Thyroid gland (tissue), 4 donors: ENCODE measurements at regions not wholly inside any gene's neighbourhood (a gene's known extent, or its start where the extent isn't known, plus 50 kb on each side); places are given as distances from the start of the nearest gene placed in this dataset.

ENCODE experiments used
- DNase-seq, 2 donors: peaks; one replicate each; pipeline ENCODE4 v3.0.0-alpha.2; 2019
- H3K27ac ChIP-seq, 3 donors: fragments of 200-600 bp; sonication (generic); 1 replicate in 2 of 3; 2 replicates in 1 of 3; pipeline ENCODE4 v1.5.1; 2016 to 2019; ENCODE audit warnings: mild to moderate bottlenecking in 1 of 3, moderate library complexity in 1 of 3
- H3K27me3 ChIP-seq: fragments of 200-600 bp; sonication (generic); one replicate; pipeline ENCODE4 v1.5.1; 2019
- H3K36me3 ChIP-seq, 2 donors: fragments of 200-600 bp; sonication (generic); one replicate each; pipeline ENCODE4 v1.5.1; 2016 to 2019
- H3K4me1 ChIP-seq, 2 donors: fragments of 200-600 bp; sonication (generic); one replicate each; pipeline ENCODE4 v1.5.1; 2017 to 2019
- H3K4me3 ChIP-seq, 3 donors: fragments of 200-600 bp; sonication (generic); replicated peaks in 1 of 3; 1 replicate in 2 of 3; 2 replicates in 1 of 3; pipeline ENCODE4 v1.5.1; 2016; ENCODE audit warnings: mild to moderate bottlenecking in 1 of 3
- H3K9me3 ChIP-seq: fragments of 200-600 bp; sonication (generic); one replicate; pipeline ENCODE4 v1.5.1; 2017
- POLR2A ChIP-seq, 2 donors: fragments of 450-650 bp; IDR thresholded peaks; one replicate each; pipeline ENCODE4 v1.6.1; 2017; ENCODE audit warnings: antibody characterized with exemption in 2 of 2, mild to moderate bottlenecking in 2 of 2, moderate library complexity in 1 of 2
- WGBS, 2 donors: methylation state at CpG; one replicate each; pipeline ENCODE4 v1.1.5; 2017; 5-methylcytosine and 5-hydroxymethylcytosine counted together
- intact Hi-C: fragments of 100-400 bp; cut with DNase I; formaldehyde crosslinking; loops from one replicate; pipeline ENCODE4 v1.15.1; 2023
- TF ChIP-seq, protein P1 (sequence below), 6 experiments: fragments of 200-600 bp in 3 of 6; fragments of 450-650 bp in 3 of 6; sonication (generic) in 3 of 6; IDR thresholded peaks; one replicate each; pipeline ENCODE4 v1.5.1; 2016 to 2019; ENCODE audit warnings: antibody characterized with exemption in 6 of 6, mild to moderate bottlenecking in 2 of 6, inconsistent platforms in 1 of 6, moderate library complexity in 1 of 6

DNA sequence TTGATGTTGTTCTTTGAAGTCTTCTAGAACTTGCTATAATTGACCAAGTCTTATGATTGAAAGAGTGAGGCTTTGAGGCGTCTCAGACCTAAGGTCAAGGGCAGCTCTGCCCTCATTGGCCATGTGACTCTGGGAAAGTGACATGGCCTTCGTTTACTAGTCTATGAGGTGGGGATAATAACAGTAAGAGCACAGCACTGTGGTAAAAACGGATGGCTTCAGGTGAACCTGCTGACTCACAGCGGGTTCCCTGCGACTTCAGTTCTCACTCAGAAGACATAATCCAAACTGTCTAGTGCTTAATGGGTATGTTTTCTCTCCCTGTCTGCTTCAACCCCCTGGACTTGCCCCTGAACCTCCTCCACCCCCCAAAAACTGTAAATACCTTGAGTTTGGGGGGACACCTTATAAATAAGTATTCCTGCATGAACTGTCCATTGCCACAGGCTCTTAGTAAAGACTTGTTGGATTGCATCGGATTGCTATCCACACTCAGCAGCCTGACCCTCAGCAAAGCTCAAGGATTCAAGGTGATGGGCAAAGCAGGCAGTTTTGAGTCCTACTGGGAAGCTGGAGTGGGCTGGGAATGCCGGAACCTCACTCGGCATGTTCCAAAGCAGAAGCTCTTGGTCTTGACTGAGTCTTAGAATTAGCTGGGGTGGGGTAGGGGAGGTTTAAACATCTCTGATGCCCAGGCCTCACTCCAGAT is 304.6 kb downstream of the KLF6 start:
- TF ChIP-seq POLR2A (IDR thresholded peaks at IDR 0.05), result no peak
- TF ChIP-seq, protein P1, sequence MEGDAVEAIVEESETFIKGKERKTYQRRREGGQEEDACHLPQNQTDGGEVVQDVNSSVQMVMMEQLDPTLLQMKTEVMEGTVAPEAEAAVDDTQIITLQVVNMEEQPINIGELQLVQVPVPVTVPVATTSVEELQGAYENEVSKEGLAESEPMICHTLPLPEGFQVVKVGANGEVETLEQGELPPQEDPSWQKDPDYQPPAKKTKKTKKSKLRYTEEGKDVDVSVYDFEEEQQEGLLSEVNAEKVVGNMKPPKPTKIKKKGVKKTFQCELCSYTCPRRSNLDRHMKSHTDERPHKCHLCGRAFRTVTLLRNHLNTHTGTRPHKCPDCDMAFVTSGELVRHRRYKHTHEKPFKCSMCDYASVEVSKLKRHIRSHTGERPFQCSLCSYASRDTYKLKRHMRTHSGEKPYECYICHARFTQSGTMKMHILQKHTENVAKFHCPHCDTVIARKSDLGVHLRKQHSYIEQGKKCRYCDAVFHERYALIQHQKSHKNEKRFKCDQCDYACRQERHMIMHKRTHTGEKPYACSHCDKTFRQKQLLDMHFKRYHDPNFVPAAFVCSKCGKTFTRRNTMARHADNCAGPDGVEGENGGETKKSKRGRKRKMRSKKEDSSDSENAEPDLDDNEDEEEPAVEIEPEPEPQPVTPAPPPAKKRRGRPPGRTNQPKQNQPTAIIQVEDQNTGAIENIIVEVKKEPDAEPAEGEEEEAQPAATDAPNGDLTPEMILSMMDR (IDR thresholded peaks at IDR 0.05), result no peak
- no peak overlapping the region for H3K27ac ChIP-seq
- H3K4me1 ChIP-seq, result peaks cover 3 to 13% of the 10 kb centered on the region in 2 donors
- intact Hi-C loops, result no loop called here
- WGBS, 2 donors, result 92 to 94% methylated on average over 8 of the region's 8 CpGs
- no peak for DNase-seq
- H3K36me3 ChIP-seq, result no peaks in the 10 kb centered on the region
- H3K9me3 ChIP-seq, result no peaks in the 10 kb centered on the region
- H3K27me3 ChIP-seq, result no peaks in the 10 kb centered on the region
- H3K4me3 ChIP-seq, result no peak overlapping the region

DNA sequence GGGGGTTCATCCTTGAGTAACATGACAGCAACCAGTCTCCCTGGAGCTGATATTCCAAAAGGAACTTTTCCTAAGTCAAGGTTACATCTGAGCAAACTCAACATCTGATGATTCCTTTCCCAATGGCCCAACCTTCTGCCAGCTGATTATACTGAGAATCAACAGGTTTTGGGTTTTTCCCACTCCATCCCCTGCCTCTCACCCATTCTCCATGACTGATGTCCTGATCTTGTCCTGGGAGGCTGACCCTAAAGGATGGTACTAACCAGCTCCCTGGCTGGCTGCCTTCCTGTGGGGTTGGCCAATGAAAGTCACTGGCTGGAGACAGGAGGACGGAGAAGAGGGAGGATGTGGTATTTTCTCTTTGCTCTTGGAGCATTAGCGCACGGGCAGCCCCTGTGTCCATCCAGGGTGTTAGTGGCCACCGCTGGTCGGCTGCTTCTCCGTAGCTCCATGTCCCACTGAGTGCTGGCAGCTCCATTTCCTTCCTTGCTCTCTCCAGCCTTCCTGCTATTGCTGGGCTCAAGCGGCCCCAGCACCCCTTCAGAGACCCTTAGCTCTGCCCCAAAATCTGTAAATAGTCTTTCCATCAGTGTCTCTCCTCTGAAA is 306.2 kb upstream of the PITRM1 start:
- Histone ChIP-seq H3K36me3 (no peaks in the 10 kb centered on the region), H3K4me3 (no peak overlapping the region), H3K9me3 (no peaks in the 10 kb centered on the region), H3K27ac (no peak overlapping the region), H3K4me1 (peaks cover 3 to 13% of the 10 kb centered on the region in 2 donors), H3K27me3 (no peaks in the 10 kb centered on the region)
- TF ChIP-seq, protein P1 (IDR thresholded peaks at IDR 0.05), result no peak
- TF ChIP-seq POLR2A (IDR thresholded peaks at IDR 0.05), result no peak
- intact Hi-C loops, result loop anchor here (10.0 kb wide), 1 partner anchor 276 kb away; no protein-coding TSS in a partner anchor
- WGBS, 2 donors, result 94 to 98% methylated on average over 7 of the region's 7 CpGs
- no peak for DNase-seq

DNA sequence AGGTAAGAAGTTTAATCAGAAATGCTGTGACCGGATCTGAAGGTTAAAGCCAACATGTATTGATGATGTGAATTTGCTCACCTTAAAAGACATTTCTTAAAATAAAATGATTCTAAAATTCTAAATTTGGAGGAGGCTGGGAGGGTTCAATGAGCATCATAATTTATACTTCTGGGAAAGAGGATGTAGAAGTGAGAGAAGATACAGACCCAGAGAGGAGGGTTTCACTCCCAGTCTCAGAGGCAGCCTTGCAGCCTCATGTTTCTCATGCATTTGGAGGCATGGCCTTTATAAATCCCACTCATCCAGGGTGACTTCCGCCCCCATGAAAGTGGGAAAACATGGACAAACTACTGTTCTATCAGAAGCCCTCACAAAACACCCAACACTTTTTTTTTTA is 305.6 kb upstream of the PITRM1 start:
- Histone ChIP-seq H3K4me1 (peaks cover 3 to 13% of the 10 kb centered on the region in 2 donors), H3K27ac (no peak overlapping the region), H3K4me3 (no peak overlapping the region), H3K36me3 (no peaks in the 10 kb centered on the region), H3K9me3 (no peaks in the 10 kb centered on the region), H3K27me3 (no peaks in the 10 kb centered on the region)
- WGBS, 2 donors, result 96 to 98% methylated on average over 2 of the region's 2 CpGs
- no peak for DNase-seq
- intact Hi-C loops, result loop anchor here (10.0 kb wide), 1 partner anchor 277 kb away; no protein-coding TSS in a partner anchor
- no peak for TF ChIP-seq POLR2A (IDR thresholded peaks at IDR 0.05)
- TF ChIP-seq, protein P1 (IDR thresholded peaks at IDR 0.05), result no peak

DNA sequence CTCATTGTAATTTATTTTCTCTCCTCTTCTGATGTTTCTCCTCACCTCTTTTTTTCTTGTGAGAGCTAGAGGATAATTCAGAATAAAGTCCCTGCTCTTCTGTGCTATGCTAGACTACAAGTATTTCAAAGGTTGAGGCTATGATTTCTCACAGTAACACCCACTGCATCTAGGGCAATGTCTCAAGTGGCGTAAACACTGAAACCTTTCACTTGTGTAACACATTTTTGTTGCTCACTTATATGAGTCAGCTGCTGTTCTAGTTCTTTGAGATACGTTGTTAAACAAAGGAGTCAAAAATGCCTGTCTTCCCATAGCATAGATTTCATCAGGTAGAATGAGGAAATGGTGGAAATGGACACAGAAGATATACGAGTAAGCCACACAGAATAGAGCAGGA is 305.1 kb upstream of the PITRM1 start:
- TF ChIP-seq, protein P1 (IDR thresholded peaks at IDR 0.05), result no peak
- no peak for TF ChIP-seq POLR2A (IDR thresholded peaks at IDR 0.05)
- no peaks in the 10 kb centered on the region for H3K27me3 ChIP-seq
- DNase-seq, result no peak
- intact Hi-C loops, result loop anchor here (10.0 kb wide), 1 partner anchor 277 kb away; no protein-coding TSS in a partner anchor
- no peak overlapping the region for H3K27ac ChIP-seq
- H3K4me3 ChIP-seq, result no peak overlapping the region
- H3K4me1 ChIP-seq, result peaks cover 3 to 8% of the 10 kb centered on the region in 2 donors
- no peaks in the 10 kb centered on the region for H3K36me3 ChIP-seq
- no peaks in the 10 kb centered on the region for H3K9me3 ChIP-seq
- WGBS, 2 donors, result 59 to 63% methylated on average over 3 of the region's 3 CpGs
